ENCODE measurements at regions not wholly inside any gene's neighbourhood (a gene's known extent, or its start where the extent isn't known, plus 50 kb on each side); places are given as distances from the start of the nearest gene placed in this dataset.

- H3K4me3 ChIP-seq (ENCODE audit: low read depth, low read length): no peak overlapping the region
- TF ChIP-seq CTCF (IDR thresholded peaks at IDR 0.05; ENCODE audit: insufficient read depth, low read length): no peak
- DNase-seq (ENCODE audit: low read depth): no peak
Observed at GRCh38 chr20:10984913-10985312, 311.1 kb upstream of the JAG1 start.

GRCh38 chr20:10985536-10985935, 311.7 kb upstream of the JAG1 start:
- DNase-seq (ENCODE audit: low read depth): peak; percentile 85
- H3K4me3 ChIP-seq (ENCODE audit: low read depth, low read length): no peak overlapping the region
- TF ChIP-seq CTCF (IDR thresholded peaks at IDR 0.05; ENCODE audit: insufficient read depth, low read length): no peak

- TF ChIP-seq CTCF (IDR thresholded peaks at IDR 0.05; ENCODE audit: insufficient read depth, low read length): no peak
- H3K4me3 ChIP-seq (ENCODE audit: low read depth, low read length): no peak overlapping the region
- peak; percentile 40 for DNase-seq (ENCODE audit: low read depth)
Observed at GRCh38 chr20:10986586-10986985, 312.8 kb upstream of the JAG1 start.

GRCh38 chr20:10987651-10988383, 314.0 kb upstream of the JAG1 start:
- DNase-seq (ENCODE audit: low read depth): no peak
- no peak overlapping the region for H3K4me3 ChIP-seq (ENCODE audit: low read depth, low read length)
- no peak for TF ChIP-seq CTCF (IDR thresholded peaks at IDR 0.05; ENCODE audit: insufficient read depth, low read length)

- no peak for DNase-seq (ENCODE audit: low read depth)
- TF ChIP-seq CTCF (IDR thresholded peaks at IDR 0.05; ENCODE audit: insufficient read depth, low read length): no peak
- H3K4me3 ChIP-seq (ENCODE audit: low read depth, low read length): no peak overlapping the region
Observed at GRCh38 chr20:10990625-10991382, 317.0 kb upstream of the JAG1 start.

GRCh38 chr20:10992731-10993130, 318.9 kb upstream of the JAG1 start:
- TF ChIP-seq CTCF (IDR thresholded peaks at IDR 0.05; ENCODE audit: insufficient read depth, low read length): no peak
- H3K4me3 ChIP-seq (ENCODE audit: low read depth, low read length): no peak overlapping the region
- DNase-seq (ENCODE audit: low read depth): peak; percentile 37

All from fibroblast of the aortic adventitia (primary cell).